NCI-H187 (cell line): ENCODE measurements at regions not wholly inside any gene's neighbourhood (a gene's known extent, or its start where the extent isn't known, plus 50 kb on each side); places are given as distances from the start of the nearest gene placed in this dataset.

Experiments used
- DNase-seq, 2 experiments: peaks; one replicate each; lab custom pipeline; 2025; lab: John Stamatoyannopoulos, UW

DNA sequence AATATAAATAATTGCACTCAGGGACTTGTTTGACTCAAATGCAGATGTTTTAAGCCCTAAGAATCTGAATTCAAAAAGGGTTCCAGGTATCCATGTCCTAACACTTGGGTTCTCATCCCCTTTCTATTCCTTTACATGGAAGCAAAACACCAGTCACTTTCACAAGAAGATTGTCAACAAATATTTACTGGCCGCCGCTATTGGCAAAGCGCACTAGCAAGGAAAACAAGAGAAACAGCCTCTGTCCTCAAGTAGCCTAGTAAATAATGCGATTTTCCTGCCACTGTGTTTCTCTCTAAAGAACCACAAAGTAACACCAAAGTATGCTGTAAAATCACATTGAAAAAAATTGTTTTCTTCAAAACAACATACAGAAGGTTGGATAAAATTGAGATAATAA is 66.7 kb upstream of the EZH2 start:
- DNase-seq = no peak

DNA sequence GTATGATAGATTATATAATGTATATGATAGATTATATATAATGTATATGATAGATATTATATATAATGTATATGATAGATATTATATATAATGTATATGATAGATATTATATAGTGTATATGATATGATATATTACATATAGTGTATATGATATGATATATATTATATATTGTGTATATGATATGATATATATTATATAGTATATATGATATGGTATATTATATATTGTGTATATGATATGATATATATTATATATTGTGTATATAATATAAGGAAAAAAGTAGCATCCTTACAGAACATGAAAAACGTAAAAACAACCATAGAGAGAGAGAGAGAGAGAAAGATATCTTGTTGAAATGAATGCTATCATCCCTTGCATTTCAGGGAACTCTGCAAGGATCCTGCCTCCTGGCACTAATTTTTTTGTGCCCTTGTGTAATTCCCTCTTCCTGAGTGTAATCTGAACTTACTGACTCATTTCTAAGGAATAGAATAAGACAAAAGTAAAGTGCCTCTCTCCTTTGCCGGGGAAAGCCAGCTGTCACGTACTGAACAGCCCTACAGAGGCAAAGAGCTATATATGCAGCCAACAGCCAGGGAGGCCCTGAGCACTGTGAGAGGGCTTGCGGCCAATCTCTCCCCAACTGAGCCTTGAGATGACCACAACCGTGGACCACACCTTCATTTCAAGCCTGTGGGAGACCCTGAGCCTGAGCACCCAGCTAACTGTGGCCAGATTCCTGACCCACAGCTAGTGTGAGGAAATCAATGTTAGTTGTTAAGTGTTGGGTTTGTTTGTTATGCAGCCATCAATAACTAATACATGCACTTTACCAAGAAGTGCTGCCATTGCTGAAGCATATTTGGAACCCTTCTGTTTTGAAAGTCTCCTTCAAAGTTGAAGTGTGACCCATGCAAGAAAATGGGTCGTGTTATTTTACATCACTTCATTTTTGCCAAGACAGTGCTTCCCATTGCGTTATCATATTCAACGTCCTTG is 61.1 kb upstream of the EZH2 start:
- no peak for DNase-seq

DNA sequence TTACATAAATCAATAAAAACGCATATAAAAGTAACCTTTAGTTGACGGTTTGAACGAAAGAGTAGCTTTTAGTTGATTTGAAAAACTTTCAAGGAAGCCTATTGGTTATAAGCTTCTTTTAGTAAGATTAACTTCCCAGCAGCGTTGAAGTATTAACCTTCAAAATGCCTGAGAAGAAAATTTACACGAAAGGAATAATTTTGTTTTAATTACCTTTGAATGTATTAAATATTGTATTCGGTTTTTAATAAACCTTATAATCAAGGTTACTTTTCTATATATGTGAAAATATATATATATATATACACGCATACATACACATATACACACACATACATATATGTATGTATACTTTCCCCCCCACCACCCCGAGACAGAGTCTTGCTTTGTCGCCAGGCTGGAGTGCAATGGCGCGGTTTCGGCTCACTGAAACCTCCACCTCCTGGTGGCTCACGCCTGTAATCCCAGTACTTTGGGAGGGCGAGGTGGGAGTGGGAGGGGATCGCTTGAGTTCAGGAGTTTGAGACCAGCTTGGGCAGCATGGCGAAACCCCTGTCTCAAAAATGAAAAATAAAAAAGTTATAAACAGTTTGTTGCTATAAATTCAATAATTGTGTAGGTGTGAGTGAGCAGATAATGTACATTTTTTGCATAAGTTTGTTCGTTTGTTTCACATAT is 57.6 kb upstream of the EZH2 start:
- peak; percentile 26 for DNase-seq

DNA sequence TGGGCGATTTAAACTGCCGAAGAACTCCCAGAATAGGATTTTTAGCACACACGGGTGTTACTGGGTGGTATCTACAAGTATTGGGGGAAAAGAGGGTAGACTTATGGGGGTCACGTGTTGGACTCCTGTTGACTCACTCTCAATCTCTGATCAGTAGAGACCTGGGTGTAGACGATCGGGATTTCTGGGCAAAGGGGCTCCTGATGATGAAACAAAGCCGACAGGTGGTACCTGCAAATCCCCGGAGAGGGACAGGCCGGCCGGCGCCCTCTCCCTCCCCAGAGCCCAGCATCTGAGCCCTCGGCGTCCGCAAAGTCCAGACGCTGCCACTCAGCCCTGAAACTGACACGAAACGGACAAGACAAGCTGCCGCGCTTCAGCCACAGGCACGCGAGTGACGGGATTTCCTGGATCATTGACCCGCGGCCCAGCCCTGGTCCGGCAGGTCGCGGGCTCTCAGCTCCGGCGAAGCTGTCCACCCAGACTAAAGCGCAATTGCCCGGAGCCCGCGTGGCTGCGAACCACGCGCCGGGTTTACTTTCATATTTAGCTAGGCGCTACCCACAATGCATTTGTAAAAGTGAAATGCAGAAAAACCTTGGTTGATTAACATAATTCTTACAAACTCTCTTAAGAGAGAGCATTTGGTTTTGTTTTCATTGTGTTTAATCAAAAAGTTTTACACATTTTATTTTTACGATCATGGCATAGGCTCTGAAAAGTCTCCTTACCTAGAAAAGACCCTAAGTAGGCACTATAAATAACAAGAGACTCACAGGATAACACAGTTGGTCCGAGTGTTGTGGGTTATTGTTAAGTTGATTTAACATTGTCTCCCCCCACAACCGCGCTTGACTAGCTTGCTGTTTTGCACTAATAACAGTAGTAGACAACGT is 56.9 kb upstream of the EZH2 start:
- DNase-seq = peak; percentile 47 to 95

DNA sequence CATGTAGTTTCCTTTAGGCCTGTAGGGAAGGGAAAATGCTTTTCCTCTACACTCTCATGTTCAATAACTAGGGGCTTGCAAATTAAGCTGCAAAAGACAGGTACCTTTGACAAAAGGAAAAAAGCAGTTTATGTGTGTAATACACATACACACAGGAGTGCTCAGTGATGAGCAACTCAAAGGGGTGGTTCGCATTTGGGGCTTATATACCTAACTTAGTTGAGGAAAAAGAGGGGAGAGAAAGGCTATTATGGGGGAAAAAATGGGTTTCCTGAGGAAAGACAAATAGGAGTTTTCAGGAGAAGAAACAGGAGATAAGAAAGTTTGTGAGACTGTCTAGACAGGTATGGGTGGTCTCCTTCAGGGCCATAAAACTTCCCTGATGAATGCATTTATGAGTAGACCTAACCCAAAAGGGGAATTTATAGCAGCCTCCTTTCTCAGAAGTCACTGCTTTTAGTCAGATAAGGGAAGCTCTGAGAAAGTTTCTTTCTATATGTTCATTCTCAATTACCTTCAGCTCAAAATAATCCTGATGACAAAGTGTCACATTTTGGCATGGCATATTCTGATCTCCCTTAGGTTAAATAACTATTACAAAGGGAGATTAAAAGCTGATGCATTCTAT is 55.2 kb upstream of the EZH2 start:
- no peak for DNase-seq

DNA sequence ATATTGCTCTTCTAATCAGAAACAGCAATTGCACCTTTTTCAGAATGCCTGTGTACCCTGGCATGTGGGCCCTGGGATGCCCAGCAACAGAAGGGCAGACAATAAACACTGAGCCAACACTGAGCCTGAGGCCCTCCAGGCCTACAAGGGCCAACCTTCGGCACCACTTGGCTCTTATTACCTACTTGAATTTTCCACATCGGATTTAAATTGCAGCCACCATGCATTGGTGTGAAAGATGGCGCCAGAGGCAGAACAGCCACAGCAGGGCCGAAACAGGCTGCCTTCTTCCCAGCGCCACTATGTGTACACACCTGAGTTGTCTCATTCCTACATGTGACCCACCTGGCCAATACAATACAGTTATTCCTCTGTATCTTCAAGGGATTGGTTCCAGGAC is 51.4 kb upstream of the EZH2 start:
- no peak for DNase-seq
